ENCODE measurements at regions not wholly inside any gene's neighbourhood (a gene's known extent, or its start where the extent isn't known, plus 50 kb on each side); places are given as distances from the start of the nearest gene placed in this dataset.

DNA sequence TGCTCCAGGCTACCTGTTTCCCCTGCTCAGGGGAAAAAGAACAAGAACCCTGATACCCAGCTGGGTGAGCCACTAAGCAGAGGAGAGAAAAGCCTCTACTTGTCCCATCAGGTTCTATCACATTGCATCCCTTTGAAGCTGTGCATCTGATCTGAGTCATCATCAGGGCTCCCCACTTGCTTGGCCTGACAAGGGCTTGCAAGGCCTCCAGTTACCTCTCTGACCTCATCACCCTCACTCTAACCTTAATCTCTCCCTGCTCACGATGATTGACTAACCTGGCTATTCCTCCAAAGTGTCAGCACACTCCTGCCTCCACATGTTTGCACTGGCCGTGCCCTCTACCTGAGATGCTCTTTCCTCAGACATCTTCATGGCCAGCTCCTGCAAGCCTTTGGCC is 309.5 kb upstream of the CHD6 start:
- Histone ChIP-seq H3K9me3 (no peaks in the 10 kb centered on the region), H3K27me3 (no peaks in the 10 kb centered on the region), H3K4me1 (ENCODE audit: control insufficient read depth in 1 of 2, insufficient read depth in 1 of 2, low read depth in 1 of 2, low read length in 1 of 2) (no peaks in the 10 kb centered on the region), H3K36me3 (no peaks in the 10 kb centered on the region), H3K4me3 (ENCODE audit: low read depth in 1 of 2, low read length in 1 of 2) (no peak overlapping the region), H3K27ac (no peak overlapping the region)
- TF ChIP-seq, protein P1, sequence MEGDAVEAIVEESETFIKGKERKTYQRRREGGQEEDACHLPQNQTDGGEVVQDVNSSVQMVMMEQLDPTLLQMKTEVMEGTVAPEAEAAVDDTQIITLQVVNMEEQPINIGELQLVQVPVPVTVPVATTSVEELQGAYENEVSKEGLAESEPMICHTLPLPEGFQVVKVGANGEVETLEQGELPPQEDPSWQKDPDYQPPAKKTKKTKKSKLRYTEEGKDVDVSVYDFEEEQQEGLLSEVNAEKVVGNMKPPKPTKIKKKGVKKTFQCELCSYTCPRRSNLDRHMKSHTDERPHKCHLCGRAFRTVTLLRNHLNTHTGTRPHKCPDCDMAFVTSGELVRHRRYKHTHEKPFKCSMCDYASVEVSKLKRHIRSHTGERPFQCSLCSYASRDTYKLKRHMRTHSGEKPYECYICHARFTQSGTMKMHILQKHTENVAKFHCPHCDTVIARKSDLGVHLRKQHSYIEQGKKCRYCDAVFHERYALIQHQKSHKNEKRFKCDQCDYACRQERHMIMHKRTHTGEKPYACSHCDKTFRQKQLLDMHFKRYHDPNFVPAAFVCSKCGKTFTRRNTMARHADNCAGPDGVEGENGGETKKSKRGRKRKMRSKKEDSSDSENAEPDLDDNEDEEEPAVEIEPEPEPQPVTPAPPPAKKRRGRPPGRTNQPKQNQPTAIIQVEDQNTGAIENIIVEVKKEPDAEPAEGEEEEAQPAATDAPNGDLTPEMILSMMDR (IDR thresholded peaks at IDR 0.05) = no peak

DNA sequence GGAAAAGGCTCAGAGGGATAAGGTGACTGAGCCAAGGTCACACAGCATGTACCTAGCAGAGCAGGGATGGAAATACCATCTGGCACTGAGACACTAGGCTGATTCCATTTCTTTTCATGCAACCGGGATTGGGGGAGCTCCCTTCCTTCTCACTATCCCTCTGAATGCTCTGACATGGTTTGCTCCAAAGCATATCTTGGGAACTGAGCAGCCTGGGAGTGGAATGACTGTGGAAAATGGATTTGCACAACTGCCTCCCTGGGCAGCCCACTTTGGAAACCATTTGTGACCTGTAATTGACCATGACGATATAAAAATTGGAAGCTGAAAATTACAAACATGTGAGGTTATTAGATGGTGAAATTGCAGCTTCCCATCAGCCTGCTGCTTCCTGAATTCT is 309.0 kb upstream of the CHD6 start:
- H3K9me3 ChIP-seq = no peaks in the 10 kb centered on the region
- no peaks in the 10 kb centered on the region for H3K4me1 ChIP-seq (ENCODE audit: control insufficient read depth in 1 of 2, insufficient read depth in 1 of 2, low read depth in 1 of 2, low read length in 1 of 2)
- TF ChIP-seq, protein P1 (IDR thresholded peaks at IDR 0.05) = no peak

DNA sequence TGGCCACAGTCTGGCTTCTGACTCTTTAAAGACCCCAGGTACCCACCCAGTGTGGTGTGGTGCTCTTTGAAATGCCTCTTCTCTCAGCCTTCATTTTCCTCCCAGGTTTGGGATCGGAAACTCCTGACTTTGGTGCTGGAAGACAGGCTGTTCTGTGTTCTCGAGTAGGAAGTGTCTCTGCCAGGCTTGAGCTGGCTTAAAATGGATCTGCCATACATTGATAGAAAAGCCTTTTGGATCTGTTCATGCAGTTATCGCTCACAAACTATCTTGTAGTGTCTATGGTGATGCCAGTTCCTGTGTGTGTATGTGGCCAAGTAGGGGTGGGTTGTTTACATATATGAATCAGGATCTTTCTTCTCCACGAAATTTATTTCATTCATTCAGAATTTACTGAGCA is 307.3 kb upstream of the CHD6 start:
- H3K36me3 ChIP-seq = no peaks in the 10 kb centered on the region
- no peak overlapping the region for H3K4me3 ChIP-seq (ENCODE audit: low read depth in 1 of 2, low read length in 1 of 2)
- no peaks in the 10 kb centered on the region for H3K9me3 ChIP-seq
- no peaks in the 10 kb centered on the region for H3K27me3 ChIP-seq
- TF ChIP-seq, protein P1 (IDR thresholded peaks at IDR 0.05) = no peak
- no peak overlapping the region for H3K27ac ChIP-seq
- no peaks in the 10 kb centered on the region for H3K4me1 ChIP-seq (ENCODE audit: control insufficient read depth in 1 of 2, insufficient read depth in 1 of 2, low read depth in 1 of 2, low read length in 1 of 2)

More for the DNA sequence above, 309.0 kb upstream of the CHD6 start:
- Histone ChIP-seq H3K27ac (no peak overlapping the region), H3K27me3 (no peaks in the 10 kb centered on the region), H3K4me3 (ENCODE audit: low read depth in 1 of 2, low read length in 1 of 2) (no peak overlapping the region), H3K36me3 (no peaks in the 10 kb centered on the region)

DNA sequence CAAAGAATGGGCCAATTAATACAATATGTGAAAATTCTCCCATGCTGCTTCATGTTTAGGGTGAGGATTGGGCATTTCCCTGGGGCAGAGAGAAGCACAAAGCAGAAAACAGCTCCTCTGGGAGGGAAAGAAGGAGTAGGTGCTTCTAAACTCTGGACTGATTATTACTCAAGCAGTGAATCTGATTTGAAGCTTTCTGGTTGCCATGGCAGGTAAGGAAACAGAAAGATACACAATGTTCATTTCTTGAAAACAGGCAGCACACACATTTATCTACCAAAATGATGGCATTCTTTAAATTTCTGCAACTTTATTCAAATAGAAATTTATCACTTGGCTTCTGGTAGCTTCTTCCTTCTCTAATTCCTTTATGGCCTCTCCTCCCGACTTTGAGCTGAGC is 305.4 kb upstream of the CHD6 start:
- H3K27me3 ChIP-seq = no peaks in the 10 kb centered on the region
- no peaks in the 10 kb centered on the region for H3K9me3 ChIP-seq
- no peaks in the 10 kb centered on the region for H3K4me1 ChIP-seq (ENCODE audit: control insufficient read depth in 1 of 2, insufficient read depth in 1 of 2, low read depth in 1 of 2, low read length in 1 of 2)
- H3K27ac ChIP-seq = no peak overlapping the region
- TF ChIP-seq, protein P1 (IDR thresholded peaks at IDR 0.05) = no peak
- no peaks in the 10 kb centered on the region for H3K36me3 ChIP-seq
- H3K4me3 ChIP-seq (ENCODE audit: low read depth in 1 of 2, low read length in 1 of 2) = no peak overlapping the region

DNA sequence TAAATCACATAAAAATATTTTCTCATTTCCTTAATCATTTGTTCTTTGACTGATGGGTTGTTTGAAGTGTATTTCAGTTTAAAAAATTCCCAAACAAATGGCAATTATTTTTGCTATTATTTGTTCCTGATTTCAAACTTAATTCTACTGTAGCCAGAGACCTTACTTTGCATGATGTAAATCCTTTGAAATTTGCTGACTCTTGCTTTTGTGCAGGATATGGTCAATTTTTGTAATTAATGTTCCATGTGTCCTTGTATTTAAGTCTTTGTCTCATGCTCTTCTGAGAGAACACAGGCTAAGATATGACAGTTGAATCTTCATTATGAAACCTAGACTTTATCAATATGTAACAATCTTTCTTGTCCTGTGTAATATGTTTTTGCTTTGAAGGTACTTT is 295.0 kb upstream of the CHD6 start:
- Histone ChIP-seq H3K4me3 (ENCODE audit: low read depth in 1 of 2, low read length in 1 of 2) (no peak overlapping the region), H3K9me3 (no peaks in the 10 kb centered on the region), H3K36me3 (no peaks in the 10 kb centered on the region), H3K4me1 (ENCODE audit: control insufficient read depth in 1 of 2, insufficient read depth in 1 of 2, low read depth in 1 of 2, low read length in 1 of 2) (no peaks in the 10 kb centered on the region), H3K27ac (no peak overlapping the region), H3K27me3 (no peaks in the 10 kb centered on the region)
- TF ChIP-seq, protein P1 (IDR thresholded peaks at IDR 0.05) = no peak

DNA sequence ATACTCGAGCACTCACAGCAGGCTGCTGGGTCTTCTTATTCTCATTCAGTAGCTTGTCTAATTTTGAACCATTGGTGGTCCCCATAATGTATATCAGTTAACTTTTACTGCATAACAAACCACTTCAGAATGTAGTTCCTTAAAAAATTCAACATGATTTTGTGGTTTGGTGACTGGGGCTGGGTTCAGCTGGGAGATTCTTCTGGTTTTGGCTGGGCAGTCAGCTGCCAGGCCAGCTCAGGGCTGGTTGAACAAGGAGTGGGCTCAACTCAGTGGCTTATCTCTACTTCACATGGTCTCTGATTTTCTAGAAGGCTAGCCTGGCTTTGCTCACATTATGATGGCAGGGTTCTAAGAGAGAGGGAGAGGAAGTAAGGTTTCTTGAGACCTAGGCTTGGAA is 292.4 kb upstream of the CHD6 start:
- Histone ChIP-seq H3K27me3 (no peaks in the 10 kb centered on the region), H3K4me1 (ENCODE audit: control insufficient read depth in 1 of 2, insufficient read depth in 1 of 2, low read depth in 1 of 2, low read length in 1 of 2) (no peaks in the 10 kb centered on the region), H3K4me3 (ENCODE audit: low read depth in 1 of 2, low read length in 1 of 2) (no peak overlapping the region), H3K27ac (no peak overlapping the region), H3K9me3 (no peaks in the 10 kb centered on the region), H3K36me3 (no peaks in the 10 kb centered on the region)
- TF ChIP-seq, protein P1 (IDR thresholded peaks at IDR 0.05) = no peak

All from neutrophil (primary cell).